Right hindlimb (tissue), 1 donor: ENCODE measurements at regions not wholly inside any gene's neighbourhood (a gene's known extent, or its start where the extent isn't known, plus 50 kb on each side); places are given as distances from the start of the nearest gene placed in this dataset.
"Not testable (repeated sequence)": the region's sequence is repeated elsewhere in the genome, so short reads cannot be mapped to it uniquely, and the experiment has no call there.

Experiments
- DNase-seq: peaks from one replicate; pipeline ENCODE4 v3.0.0-alpha.2; 2018

DNA sequence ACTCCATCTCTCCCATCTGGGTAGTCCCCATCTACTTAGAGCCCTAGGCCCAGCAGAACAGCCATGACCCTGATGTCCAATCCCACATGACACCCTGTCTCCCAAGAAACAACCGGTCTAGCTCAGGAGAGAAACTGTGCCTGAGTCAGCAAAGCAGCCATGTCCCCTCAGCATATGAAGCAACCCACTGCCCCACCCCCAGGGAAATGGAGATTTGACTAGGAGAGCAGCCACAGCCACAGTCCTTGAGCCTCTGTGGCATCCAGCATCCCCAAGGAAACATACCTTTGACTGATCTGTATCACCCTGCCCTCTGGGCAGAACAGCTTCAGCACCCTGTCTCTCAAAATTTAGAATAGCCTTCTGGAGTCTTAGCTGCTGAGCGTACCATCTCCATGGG lies 641.9 kb upstream of the FBXO33 start:
- DNase-seq, result no peak

- no peak for DNase-seq
These were observed 639.9 kb upstream of the FBXO33 start for GRCh38 chr14:40072175-40072574.

GRCh38 chr14:40058901-40059897 lies 627.0 kb upstream of the FBXO33 start:
- DNase-seq, result no peak

GRCh38 chr14:40053416-40053815 lies 621.2 kb upstream of the FBXO33 start:
- peak; percentile 67 for DNase-seq

- DNase-seq, result no peak
These were observed 596.8 kb upstream of the FBXO33 start for GRCh38 chr14:40028991-40029390.

GRCh38 chr14:40025101-40025500 lies 592.9 kb upstream of the FBXO33 start:
- no peak for DNase-seq

DNA sequence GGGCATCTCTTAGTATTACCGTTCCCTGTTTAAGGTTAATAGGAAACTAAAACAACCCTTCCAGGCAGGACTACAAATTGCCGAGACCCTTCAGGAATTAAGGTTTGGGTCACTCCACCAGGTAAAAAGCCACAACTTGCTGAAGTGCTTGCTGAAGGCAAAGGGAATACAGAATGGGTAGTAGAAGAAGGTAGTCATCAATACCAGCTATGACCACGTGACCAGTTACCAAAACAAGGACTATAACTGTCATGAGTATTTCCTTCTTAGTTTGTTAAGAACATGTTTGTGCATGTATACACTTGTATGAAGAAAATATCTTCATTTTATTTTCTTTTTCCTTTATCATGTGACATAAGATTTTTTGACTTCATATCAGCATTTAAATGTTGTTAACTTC lies 578.7 kb upstream of the FBXO33 start:
- DNase-seq, result no peak

DNA sequence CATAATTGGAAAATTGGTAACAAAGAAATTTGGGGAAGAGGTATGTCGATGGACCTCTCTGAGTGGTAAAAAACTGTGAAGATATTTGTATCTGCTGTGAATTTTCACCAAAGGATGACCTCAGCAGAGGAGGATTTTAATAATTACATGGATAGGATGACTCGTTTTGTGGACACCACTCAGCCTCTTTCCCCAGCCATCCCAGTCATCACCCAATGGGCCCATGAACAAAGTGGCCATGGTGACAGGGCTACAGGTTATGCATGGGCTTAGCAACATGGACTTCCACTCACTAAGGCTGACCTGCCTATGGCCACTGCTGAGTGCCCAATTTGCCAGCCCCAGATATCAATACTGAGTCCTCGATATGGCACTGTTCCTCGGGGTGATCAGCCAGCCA lies 577.5 kb upstream of the FBXO33 start:
- DNase-seq, result no peak

DNA sequence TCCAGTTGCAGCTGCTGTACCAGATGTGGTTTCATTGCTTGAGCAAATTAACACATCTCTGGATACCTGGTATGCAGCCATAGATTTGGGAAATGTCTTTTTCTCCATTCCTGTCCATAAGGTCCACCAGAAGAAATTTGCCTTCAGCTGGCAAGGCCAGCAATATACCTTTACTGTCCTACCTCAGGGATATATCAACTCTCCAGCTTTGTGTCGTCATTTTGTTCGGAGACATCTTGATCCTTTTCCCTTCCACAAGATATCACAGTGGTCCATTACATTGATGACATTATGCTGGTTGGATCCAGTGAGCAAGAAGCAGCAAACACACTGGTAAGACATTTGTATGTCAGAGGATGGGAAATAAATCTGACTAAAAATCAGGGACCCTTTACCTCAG lies 576.1 kb upstream of the FBXO33 start:
- not testable (repeated sequence) for DNase-seq

DNA sequence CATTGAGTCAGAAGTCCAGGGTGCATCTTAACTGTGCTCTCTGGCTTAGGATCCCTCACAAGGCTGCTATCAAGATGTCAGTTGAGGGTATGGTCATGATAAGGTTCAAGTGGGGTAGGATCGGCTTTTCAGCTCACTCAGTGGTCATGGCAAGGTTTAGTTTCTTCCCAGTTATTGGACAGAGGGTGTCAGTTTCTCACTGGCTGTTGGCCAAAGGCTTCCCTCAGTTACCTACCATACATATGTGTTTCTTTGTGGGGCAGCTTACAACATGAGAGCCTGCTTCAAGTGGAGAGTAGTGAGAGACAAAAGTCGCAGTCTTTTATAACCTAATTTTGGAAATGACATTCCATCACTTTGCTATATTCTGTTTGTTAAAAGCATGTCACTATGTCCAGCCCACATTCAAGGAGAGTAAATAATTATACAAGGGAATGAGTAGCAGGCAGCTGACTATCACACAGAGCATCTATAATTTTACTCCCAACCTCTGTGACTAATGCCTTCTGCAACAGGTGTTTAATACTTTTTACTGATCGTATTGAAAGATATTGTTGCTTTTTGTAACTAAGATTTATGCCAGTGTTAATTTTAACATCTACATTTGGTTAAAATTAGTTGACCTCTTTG lies 572.8 kb upstream of the FBXO33 start:
- no peak for DNase-seq

- DNase-seq, result no peak
These were observed 571.5 kb upstream of the FBXO33 start for GRCh38 chr14:40003773-40004172.

DNA sequence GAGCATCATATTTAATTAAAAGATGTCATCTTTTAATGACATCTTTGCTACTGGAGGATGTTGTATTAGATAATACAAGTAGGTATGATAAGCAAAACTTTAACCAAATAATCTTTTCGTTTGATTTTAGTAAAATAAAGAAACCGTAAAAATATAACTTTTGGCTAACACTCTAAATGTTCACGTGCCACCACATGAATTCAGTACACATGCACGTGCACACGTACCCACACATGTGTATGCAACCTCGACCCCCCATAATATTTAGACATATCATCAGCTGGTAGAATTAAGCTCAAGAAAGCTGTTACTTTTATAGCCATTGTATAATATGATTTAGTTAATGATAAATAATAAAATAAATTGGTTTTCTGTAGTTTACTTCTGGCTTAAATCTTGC lies 566.6 kb upstream of the FBXO33 start:
- DNase-seq, result no peak

- DNase-seq, result no peak
These were observed 565.9 kb upstream of the FBXO33 start for GRCh38 chr14:39998114-39998513.

DNA sequence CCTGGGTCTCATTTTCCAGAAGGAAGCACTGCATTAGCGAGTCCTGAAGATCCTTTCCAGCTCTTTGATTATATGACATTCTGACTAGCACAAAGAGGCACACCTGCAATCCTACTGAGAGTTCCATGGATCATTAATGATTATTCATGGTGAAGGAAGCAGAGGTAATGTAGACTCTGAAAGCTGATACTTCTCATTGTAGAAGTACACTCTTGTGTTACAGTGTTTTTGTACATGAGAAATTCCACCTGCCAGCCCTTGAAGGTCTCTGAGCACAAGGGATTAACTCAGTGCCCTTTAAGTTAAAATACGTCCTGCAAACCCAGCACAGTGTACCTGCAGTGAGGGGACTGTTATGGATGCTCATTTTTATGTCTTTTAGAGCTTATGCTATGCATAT lies 558.8 kb upstream of the FBXO33 start:
- no peak for DNase-seq

GRCh38 chr14:39988939-39989338 lies 556.7 kb upstream of the FBXO33 start:
- no peak for DNase-seq

DNA sequence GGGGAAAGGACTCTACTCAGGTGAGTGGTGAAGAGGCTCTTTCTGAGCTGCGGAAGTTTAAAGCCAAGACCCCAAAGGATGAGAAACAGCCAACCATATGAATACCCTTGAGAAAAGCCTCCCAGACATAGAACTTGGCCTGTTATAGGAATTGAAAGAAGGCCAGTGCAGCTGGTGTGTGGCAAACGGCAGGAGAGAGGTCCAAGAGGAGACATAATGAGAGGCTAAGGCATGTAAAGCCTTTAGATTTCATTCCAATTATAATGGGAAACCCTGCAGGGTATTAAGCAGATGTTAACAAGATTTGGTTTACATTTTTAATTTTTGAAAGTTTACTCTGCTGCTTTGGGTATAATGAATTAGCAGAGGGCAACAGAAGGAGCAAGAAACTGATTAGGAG lies 552.1 kb upstream of the FBXO33 start:
- DNase-seq, result peak; percentile 24

- DNase-seq, result no peak
These were observed 545.0 kb upstream of the FBXO33 start for GRCh38 chr14:39977198-39977597.

DNA sequence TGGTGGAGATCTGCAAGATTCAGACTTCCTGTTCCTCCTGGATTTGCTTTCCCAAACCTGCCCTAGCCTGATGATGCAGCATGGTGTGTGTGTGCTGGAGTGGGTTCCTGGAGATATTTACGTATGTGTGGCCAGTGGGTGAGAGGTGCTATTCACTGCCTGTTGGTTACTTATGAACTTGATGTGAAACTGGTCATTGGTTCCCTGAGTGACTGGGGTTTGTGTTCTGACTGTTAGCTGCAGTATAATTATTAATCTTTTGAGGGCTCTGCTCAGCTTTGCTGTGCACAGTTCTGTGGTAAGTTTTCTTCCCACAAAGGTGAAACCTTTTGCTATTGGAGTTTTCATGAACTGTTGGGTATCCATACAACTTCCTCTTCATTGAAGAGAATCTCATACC lies 541.8 kb upstream of the FBXO33 start:
- DNase-seq, result no peak

DNA sequence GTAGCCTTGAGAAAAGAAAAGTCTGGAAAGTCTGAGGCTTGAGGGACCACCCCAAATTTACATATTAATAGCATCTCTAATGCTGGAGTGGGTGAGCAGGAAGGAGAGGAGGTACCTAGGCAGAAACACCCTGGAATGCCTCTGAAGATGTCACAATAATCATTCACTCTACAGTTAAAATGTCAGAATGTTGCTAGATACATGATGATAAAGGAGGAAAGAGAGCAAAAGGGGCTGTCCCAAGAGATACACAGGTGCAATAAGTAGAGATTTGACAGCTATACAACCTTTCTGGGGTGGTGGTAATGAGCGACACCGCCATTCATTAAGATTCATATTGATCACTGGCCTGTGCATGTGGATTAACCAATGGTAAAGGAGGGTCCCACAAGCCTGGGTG lies 540.5 kb upstream of the FBXO33 start:
- no peak for DNase-seq

- DNase-seq, result no peak
These were observed 535.7 kb upstream of the FBXO33 start for GRCh38 chr14:39967885-39968284.

DNA sequence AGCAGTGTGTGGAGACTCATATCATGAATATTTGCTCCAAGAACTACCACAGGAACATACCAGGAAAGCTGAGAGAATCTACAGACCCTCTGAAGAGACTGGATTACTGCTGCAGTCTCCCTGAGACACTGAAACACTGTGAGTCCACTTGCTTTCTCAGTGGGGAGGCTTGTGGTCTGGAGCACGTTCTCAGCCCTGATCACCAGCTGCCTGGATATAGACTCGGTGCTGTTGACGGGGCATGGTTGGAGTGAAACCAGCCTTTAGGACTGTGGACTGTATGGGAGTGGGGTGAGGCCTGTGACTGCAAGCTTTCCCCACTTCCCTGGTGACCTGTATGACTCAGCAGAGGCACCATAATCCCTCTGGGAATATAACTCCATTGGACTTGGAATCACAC lies 525.8 kb upstream of the FBXO33 start:
- no peak for DNase-seq

DNA sequence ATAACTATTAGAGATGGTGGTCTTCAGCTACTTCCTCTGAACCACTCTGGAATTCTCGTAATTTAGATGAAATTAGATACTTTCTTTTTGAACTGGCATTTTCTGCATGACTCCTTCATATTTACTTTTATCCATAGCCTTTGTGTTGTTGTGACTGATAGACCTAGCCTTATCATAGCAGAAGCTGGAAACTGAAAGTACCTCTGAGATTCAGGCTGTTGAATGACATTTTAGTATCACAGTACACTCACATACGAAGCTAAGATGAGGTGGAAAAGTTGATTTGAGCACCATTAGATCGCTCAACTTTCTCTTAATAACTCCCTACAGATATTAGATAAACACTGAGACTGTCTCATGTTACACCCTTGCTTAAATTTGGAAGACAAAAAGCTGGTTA lies 525.1 kb upstream of the FBXO33 start:
- DNase-seq, result no peak

DNA sequence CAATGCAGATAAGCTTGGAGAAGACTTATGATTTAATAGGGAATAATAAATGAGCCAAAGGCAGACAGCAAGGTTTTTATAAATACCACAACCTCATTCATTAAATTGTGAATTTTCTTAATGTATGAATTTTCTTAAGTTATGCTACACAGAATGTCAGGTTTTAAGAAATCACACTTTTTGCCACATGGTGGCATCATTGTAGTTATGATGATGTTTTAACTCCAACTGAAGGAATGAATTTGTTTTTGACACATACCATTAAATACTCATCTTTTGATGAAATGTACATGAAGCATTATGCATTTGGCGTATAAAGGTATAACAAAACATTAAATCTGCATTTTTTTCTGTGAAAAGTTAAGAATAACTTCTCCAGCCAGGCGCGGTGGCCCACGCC lies 524.1 kb upstream of the FBXO33 start:
- DNase-seq, result no peak

DNA sequence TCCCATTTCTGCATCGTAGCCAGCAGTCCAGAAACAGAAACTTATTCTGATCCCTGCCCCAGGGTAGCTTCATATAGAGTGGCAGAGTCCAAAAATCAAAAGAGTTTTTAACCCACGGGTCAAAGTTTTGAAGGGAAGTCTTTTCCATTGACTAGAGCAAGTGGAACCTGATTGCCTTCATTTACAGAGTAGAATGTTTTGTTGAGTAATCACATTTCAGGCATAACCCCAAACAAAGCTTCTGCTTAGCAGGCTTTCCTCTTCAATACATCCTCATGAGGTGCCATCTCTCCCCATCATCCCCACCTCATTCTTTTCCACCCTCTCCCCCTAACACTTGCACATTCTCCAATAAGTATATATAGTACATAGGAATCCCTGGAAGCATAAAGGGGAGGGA lies 516.0 kb upstream of the FBXO33 start:
- no peak for DNase-seq
